Ishikawa (cell line): ENCODE measurements at regions not wholly inside any gene's neighbourhood (a gene's known extent, or its start where the extent isn't known, plus 50 kb on each side); places are given as distances from the start of the nearest gene placed in this dataset.

Experiments
- CEBPB ChIP-seq: IDR thresholded peaks from 2 replicates; pipeline ENCODE4 v1.6.1; 2012
- CREB1 ChIP-seq: IDR thresholded peaks from 2 replicates; pipeline ENCODE4 v1.6.1; 2012; ENCODE audit warnings: low read depth
- EP300 ChIP-seq: IDR thresholded peaks from 2 replicates; pipeline ENCODE4 v1.6.1; 2012; ENCODE audit warnings: borderline replicate concordance
- FOXM1 ChIP-seq: IDR thresholded peaks from 2 replicates; pipeline ENCODE4 v1.6.1; 2012; ENCODE audit warnings: low read depth, borderline replicate concordance
- NFIC ChIP-seq: IDR thresholded peaks from 2 replicates; pipeline ENCODE4 v1.6.1; 2012
- RAD21 ChIP-seq: IDR thresholded peaks from 2 replicates; pipeline ENCODE4 v1.6.1; 2012; ENCODE audit warnings: low read depth
- TAF1 ChIP-seq: IDR thresholded peaks from 2 replicates; pipeline ENCODE4 v1.6.1; 2012; ENCODE audit warnings: low read depth, mild to moderate bottlenecking
- TCF12 ChIP-seq: IDR thresholded peaks from 2 replicates; pipeline ENCODE4 v1.6.1; 2012; ENCODE audit warnings: low read depth
- TEAD4 ChIP-seq: IDR thresholded peaks from 2 replicates; pipeline ENCODE4 v1.6.1; 2012
- USF1 ChIP-seq: IDR thresholded peaks from 2 replicates; pipeline ENCODE4 v1.6.1; 2012
- YY1 ChIP-seq: IDR thresholded peaks from 2 replicates; pipeline ENCODE4 v1.6.1; 2012; ENCODE audit warnings: low read depth
- ZBTB7A ChIP-seq: IDR thresholded peaks from 2 replicates; pipeline ENCODE4 v1.6.1; 2012; ENCODE audit warnings: low read depth
- TF ChIP-seq, protein P1 (sequence below): IDR thresholded peaks from 2 replicates; pipeline ENCODE4 v1.6.1; 2012; ENCODE audit warnings: low read depth, mild to moderate bottlenecking
- TF ChIP-seq, protein P2 (sequence below): IDR thresholded peaks from 2 replicates; pipeline ENCODE4 v1.6.1; 2012

DNA sequence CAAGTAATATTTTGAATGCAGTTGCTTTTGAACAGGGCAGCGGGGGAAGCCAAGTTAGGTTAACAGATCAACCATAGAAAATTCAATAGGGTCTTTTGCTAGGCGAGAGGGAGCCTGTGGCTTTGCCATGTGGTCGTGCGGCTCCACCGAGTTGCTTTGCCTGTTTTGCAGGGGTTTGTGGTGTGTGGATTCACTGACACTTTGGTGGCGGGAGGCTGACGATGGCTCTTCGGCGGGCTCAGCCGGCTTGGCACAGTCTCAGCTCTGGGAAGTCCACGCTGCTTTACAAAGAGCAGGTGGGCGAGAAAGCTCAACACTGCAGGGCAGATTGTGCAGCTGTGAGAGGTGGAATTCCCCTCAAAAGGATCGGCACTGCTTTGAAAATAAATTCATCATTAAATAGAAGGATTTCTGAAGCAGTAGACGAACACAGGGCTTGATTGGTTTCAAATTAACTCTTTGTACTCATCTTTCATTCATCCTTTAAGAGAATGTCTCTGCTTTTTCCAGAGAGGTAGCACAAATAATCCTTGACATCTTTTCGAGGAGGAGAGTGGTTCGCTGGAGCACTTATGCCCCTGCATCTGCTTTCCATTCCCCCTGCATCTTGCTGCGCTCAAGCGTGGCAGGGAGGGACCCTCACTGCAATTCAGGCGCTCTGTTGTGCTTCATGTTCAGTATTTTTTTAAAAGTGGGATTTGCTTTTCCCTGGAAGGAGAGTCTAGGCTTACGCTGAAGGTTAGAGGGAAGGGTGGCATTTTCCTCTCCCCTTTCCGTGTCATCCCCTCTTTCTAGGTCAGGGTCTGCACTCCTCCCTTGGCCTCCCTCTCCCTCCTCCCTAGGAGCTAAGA is 201.8 kb upstream of the LEF1 start:
- TF ChIP-seq CEBPB (no peak), FOXM1 (no peak), RAD21 (no peak), CREB1 (no peak), ZBTB7A (no peak), TEAD4 (no peak), YY1 (no peak), TAF1 (no peak)
- TF ChIP-seq, protein P1, sequence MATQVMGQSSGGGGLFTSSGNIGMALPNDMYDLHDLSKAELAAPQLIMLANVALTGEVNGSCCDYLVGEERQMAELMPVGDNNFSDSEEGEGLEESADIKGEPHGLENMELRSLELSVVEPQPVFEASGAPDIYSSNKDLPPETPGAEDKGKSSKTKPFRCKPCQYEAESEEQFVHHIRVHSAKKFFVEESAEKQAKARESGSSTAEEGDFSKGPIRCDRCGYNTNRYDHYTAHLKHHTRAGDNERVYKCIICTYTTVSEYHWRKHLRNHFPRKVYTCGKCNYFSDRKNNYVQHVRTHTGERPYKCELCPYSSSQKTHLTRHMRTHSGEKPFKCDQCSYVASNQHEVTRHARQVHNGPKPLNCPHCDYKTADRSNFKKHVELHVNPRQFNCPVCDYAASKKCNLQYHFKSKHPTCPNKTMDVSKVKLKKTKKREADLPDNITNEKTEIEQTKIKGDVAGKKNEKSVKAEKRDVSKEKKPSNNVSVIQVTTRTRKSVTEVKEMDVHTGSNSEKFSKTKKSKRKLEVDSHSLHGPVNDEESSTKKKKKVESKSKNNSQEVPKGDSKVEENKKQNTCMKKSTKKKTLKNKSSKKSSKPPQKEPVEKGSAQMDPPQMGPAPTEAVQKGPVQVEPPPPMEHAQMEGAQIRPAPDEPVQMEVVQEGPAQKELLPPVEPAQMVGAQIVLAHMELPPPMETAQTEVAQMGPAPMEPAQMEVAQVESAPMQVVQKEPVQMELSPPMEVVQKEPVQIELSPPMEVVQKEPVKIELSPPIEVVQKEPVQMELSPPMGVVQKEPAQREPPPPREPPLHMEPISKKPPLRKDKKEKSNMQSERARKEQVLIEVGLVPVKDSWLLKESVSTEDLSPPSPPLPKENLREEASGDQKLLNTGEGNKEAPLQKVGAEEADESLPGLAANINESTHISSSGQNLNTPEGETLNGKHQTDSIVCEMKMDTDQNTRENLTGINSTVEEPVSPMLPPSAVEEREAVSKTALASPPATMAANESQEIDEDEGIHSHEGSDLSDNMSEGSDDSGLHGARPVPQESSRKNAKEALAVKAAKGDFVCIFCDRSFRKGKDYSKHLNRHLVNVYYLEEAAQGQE: no peak
- TF ChIP-seq, protein P2, sequence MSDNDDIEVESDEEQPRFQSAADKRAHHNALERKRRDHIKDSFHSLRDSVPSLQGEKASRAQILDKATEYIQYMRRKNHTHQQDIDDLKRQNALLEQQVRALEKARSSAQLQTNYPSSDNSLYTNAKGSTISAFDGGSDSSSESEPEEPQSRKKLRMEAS: no peak

- TF ChIP-seq TAF1 (no peak), USF1 (no peak), CREB1 (no peak), EP300 (no peak), YY1 (no peak)
- TF ChIP-seq, protein P1: no peak
Observed at GRCh38 chr4:108369035-108369655, 200.4 kb upstream of the LEF1 start.

- TF ChIP-seq, protein P1: no peak
- TF ChIP-seq RAD21 (no peak), CEBPB (no peak), YY1 (no peak), USF1 (no peak), TCF12 (no peak), ZBTB7A (no peak), FOXM1 (no peak)
Observed at GRCh38 chr4:108367751-108368150, 199.0 kb upstream of the LEF1 start.

- no peak for TF ChIP-seq EP300
- no peak for TF ChIP-seq NFIC
- no peak for TF ChIP-seq RAD21
- TF ChIP-seq, protein P1: no peak
- TF ChIP-seq CEBPB: no peak
Observed at GRCh38 chr4:108366716-108367115, 198.0 kb upstream of the LEF1 start.
